H1 (cell line): ENCODE measurements at regions not wholly inside any gene's neighbourhood (a gene's known extent, or its start where the extent isn't known, plus 50 kb on each side); places are given as distances from the start of the nearest gene placed in this dataset.
"Not testable (repeated sequence)": the region's sequence is repeated elsewhere in the genome, so short reads cannot be mapped to it uniquely, and the experiment has no call there.

Source experiments
- CTCF ChIA-PET: fragments of 300-600 bp; sonication (Branson Sonifier 250); formaldehyde crosslinking; loops from one replicate; lab custom pipeline; 2021; ENCODE audit not compliant: partially characterized antibody; lab: Charles Lee
- POLR2A ChIA-PET: fragments of 300-600 bp; sonication (Branson Sonifier 250); formaldehyde crosslinking; loops from one replicate; lab custom pipeline; 2021; ENCODE audit warnings: inconsistent platforms; ENCODE audit not compliant: partially characterized antibody; lab: Charles Lee
- DNase-seq, 2 experiments: peaks; one replicate each; pipeline versions ENCODE4 v3.0.0 to v3.0.0-alpha.2; 2010 to 2022; ENCODE audit warnings: low spot score in 2 of 2, low read depth in 1 of 2, mixed read lengths in 1 of 2
- FAIRE-seq: peaks from 2 replicates; lab custom pipeline; 2011; peaks lifted over from hg19 to GRCh38; lab: Jason Lieb, UNC
- H2AFZ ChIP-seq: 2 replicates; pipeline ENCODE4 v1.8.1; 2012; ENCODE audit warnings: low read length, inconsistent platforms
- H2AK5ac ChIP-seq: 2 replicates; pipeline ENCODE4 v1.6.1; 2013; ENCODE audit warnings: low read depth, low read length
- H2BK120ac ChIP-seq: replicated peaks from 2 replicates; pipeline ENCODE3; 2013; ENCODE audit warnings: low read depth, low read length, inconsistent platforms
- H2BK12ac ChIP-seq: 2 replicates; pipeline ENCODE4 v1.6.1; 2013; ENCODE audit warnings: low read depth, low read length
- H2BK15ac ChIP-seq: 2 replicates; pipeline ENCODE4 v1.6.1; 2013; ENCODE audit warnings: low read length
- H2BK20ac ChIP-seq: 2 replicates; pipeline ENCODE4 v1.6.1; 2013; ENCODE audit warnings: low read length
- H2BK5ac ChIP-seq: 2 replicates; pipeline ENCODE4 v1.6.1; 2013; ENCODE audit warnings: low read depth, low read length
- H3K14ac ChIP-seq: 2 replicates; pipeline ENCODE4 v1.6.1; 2013; ENCODE audit warnings: inconsistent platforms; ENCODE audit not compliant: insufficient read length
- H3K18ac ChIP-seq: 2 replicates; pipeline ENCODE4 v1.6.1; 2013; ENCODE audit warnings: low read length; ENCODE audit errors: extremely low read depth
- H3K23ac ChIP-seq: 2 replicates; pipeline ENCODE4 v1.6.1; 2013; ENCODE audit warnings: inconsistent platforms; ENCODE audit not compliant: insufficient read length
- H3K23me2 ChIP-seq: 2 replicates; pipeline ENCODE4 v1.6.1; 2013; ENCODE audit warnings: low read depth, low read length
- H3K27ac ChIP-seq: 2 replicates; pipeline ENCODE4 v1.6.1; 2011; ENCODE audit warnings: low read depth, low read length, inconsistent platforms
- H3K27me3 ChIP-seq, 4 experiments: replicated peaks in 1 of 4; 1 replicate in 1 of 4; 2 replicates in 3 of 4; pipeline versions ENCODE4 v1.6.1 to v1.8.1; 2011 to 2013; ENCODE audit warnings: low read length in 3 of 4, mild to moderate bottlenecking in 3 of 4, inconsistent platforms in 2 of 4, mixed read lengths in 2 of 4, moderate library complexity in 1 of 4; ENCODE audit not compliant: control insufficient read depth in 3 of 4, insufficient read depth in 3 of 4; ENCODE audit errors: extremely low read depth in 1 of 4
- H3K36me3 ChIP-seq, 4 experiments: 2 replicates each; pipeline versions ENCODE4 v1.6.1 to v1.8.1; 2011 to 2013; ENCODE audit warnings: mild to moderate bottlenecking in 4 of 4, low read length in 3 of 4, moderate library complexity in 2 of 4, control low read depth in 1 of 4, inconsistent platforms in 1 of 4; ENCODE audit not compliant: insufficient read depth in 4 of 4, control insufficient read depth in 2 of 4
- H3K4ac ChIP-seq: replicated peaks from 2 replicates; pipeline ENCODE3; 2013; ENCODE audit warnings: low read length, low read depth, mixed read lengths, inconsistent platforms; ENCODE audit not compliant: insufficient read length
- H3K4me1 ChIP-seq, 4 experiments: replicated peaks in 1 of 4; 1 replicate in 1 of 4; 2 replicates in 3 of 4; pipeline versions ENCODE4 v1.6.1 to v1.8.1; 2011 to 2013; ENCODE audit warnings: low read length in 3 of 4, inconsistent platforms in 2 of 4, mixed read lengths in 1 of 4; ENCODE audit not compliant: insufficient read depth in 4 of 4, control insufficient read depth in 3 of 4
- H3K4me2 ChIP-seq, 2 experiments: 2 replicates each; pipeline versions ENCODE4 v1.6.1 to v1.8.1; 2011 to 2013; ENCODE audit warnings: low read depth in 2 of 2, low read length in 2 of 2, control low read depth in 1 of 2, inconsistent platforms in 1 of 2, mild to moderate bottlenecking in 1 of 2; ENCODE audit not compliant: insufficient read depth in 1 of 2
- H3K4me3 ChIP-seq, 4 experiments: fragments of 200-600, 300-600 bp in 1 of 4; sonication (generic), shearing (Covaris generic), sonication (Bioruptor Twin) in 1 of 4; 2 replicates each; pipeline versions ENCODE4 v1.5.1 to v1.8.1; 2011 to 2016; ENCODE audit warnings: low read length in 4 of 4, low read depth in 3 of 4, control low read depth in 2 of 4, inconsistent platforms in 2 of 4, mild to moderate bottlenecking in 2 of 4, mixed read lengths in 1 of 4, moderate library complexity in 1 of 4; ENCODE audit not compliant: insufficient read depth in 2 of 4; ENCODE audit errors: extremely low read depth in 1 of 4
- H3K56ac ChIP-seq: replicated peaks from 2 replicates; pipeline ENCODE3; 2013; ENCODE audit warnings: low read depth, mild to moderate bottlenecking, mixed read lengths, low read length, inconsistent platforms; ENCODE audit not compliant: insufficient read length
- H3K79me1 ChIP-seq: 2 replicates; pipeline ENCODE4 v1.6.1; 2013; ENCODE audit warnings: low read depth, low read length, control low read depth
- H3K79me2 ChIP-seq, 2 experiments: 2 replicates each; pipeline versions ENCODE4 v1.6.1 to v1.8.1; 2012 to 2013; ENCODE audit warnings: low read length in 2 of 2, mild to moderate bottlenecking in 2 of 2, inconsistent platforms in 1 of 2; ENCODE audit not compliant: insufficient read depth in 2 of 2, control insufficient read depth in 1 of 2
- H3K9ac ChIP-seq, 4 experiments: replicated peaks in 1 of 4; 1 replicate in 1 of 4; 2 replicates in 3 of 4; pipeline versions ENCODE4 v1.6.1 to v1.8.1; 2011 to 2013; ENCODE audit warnings: low read depth in 3 of 4, low read length in 3 of 4, control low read depth in 2 of 4, mild to moderate bottlenecking in 2 of 4, moderate library complexity in 2 of 4, inconsistent platforms in 1 of 4; ENCODE audit errors: extremely low read depth in 1 of 4
- H3K9me3 ChIP-seq, 2 experiments: 2 replicates each; pipeline versions ENCODE4 v1.6.1 to v1.8.1; 2012 to 2013; ENCODE audit warnings: mild to moderate bottlenecking in 2 of 2, moderate library complexity in 2 of 2, control low read depth in 1 of 2, inconsistent platforms in 1 of 2, low read depth in 1 of 2, low read length in 1 of 2, mixed read lengths in 1 of 2; ENCODE audit not compliant: insufficient read depth in 2 of 2
- H4K20me1 ChIP-seq, 2 experiments: replicated peaks in 1 of 2; 2 replicates each; pipeline versions ENCODE3 to v1.8.1; 2011 to 2013; ENCODE audit warnings: inconsistent platforms in 2 of 2, low read length in 2 of 2, mild to moderate bottlenecking in 1 of 2; ENCODE audit not compliant: insufficient read depth in 2 of 2, control insufficient read depth in 1 of 2
- H4K5ac ChIP-seq: 2 replicates; pipeline ENCODE4 v1.6.1; 2013; ENCODE audit warnings: low read length, low read depth, mixed read lengths, inconsistent platforms; ENCODE audit not compliant: insufficient read length
- H4K8ac ChIP-seq: 2 replicates; pipeline ENCODE4 v1.8.0; 2013; ENCODE audit warnings: mild to moderate bottlenecking, moderate library complexity, low read length, inconsistent platforms; ENCODE audit not compliant: insufficient read depth; ENCODE audit errors: extremely low read depth
- H4K91ac ChIP-seq: replicated peaks from 2 replicates; pipeline ENCODE3; 2013; ENCODE audit warnings: low read length, mixed read lengths, inconsistent platforms; ENCODE audit not compliant: insufficient read length
- KDM4A ChIP-seq: IDR thresholded peaks from one replicate; pipeline ENCODE4 v1.7.1; 2012; ENCODE audit warnings: low read depth, mild to moderate bottlenecking, moderate library complexity, low read length, inconsistent platforms; ENCODE audit not compliant: severe bottlenecking
- TCF12 ChIP-seq: IDR thresholded peaks from 2 replicates; pipeline ENCODE4 v1.6.1; 2011; ENCODE audit warnings: low read depth, mild to moderate bottlenecking, low read length
- WGBS, 2 experiments: shearing (Covaris generic) in 1 of 2; methylation state at CpG; one replicate each; pipeline versions ENCODE4 v1.1.6 to v1.1.7; 2013 to 2015; ENCODE audit warnings: low lambda C conversion rate in 2 of 2, mixed read lengths in 2 of 2, inconsistent platforms in 1 of 2, low coverage in 1 of 2, missing lambda C conversion rate in 1 of 2; ENCODE audit not compliant: insufficient replicate concordance in 2 of 2, insufficient coverage in 1 of 2, insufficient read length in 1 of 2; ENCODE audit errors: extremely low coverage in 1 of 2, missing lambda C conversion rate in 1 of 2; 5-methylcytosine and 5-hydroxymethylcytosine counted together

DNA sequence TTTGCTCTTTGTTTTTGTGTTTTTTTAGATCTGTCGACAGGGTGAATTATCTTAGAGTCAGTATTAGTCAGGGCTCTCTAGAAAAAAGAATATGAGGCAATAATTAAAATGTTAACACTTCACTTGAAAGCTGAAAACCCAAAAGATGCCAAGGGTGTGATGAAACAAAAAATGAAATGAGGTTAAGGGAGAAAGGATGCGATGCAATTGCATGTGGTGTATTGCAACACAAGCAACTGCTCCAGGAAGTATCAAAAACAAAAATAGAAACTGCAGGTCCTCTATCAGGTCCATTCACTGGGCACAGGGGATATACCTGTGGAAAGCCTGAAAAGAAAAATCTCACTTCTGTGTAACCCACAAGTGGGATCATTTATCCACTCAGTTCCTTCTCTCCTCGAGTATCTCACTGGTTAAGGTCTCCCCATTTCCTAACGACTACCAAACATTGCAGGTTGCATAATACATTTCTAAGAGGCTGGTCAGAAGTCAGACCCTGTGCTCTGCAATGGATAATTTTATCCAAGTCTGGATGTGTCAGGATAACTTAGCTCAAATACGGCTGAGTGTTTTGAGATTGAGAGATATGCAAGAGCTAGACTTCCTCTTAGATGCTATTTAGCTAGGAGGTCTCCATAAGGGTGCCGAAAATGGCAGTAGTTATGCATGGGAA lies 257.7 kb upstream of the GJE1 start (continued):
- TF ChIP-seq KDM4A = no peak
- TF ChIP-seq TCF12 = no peak

DNA sequence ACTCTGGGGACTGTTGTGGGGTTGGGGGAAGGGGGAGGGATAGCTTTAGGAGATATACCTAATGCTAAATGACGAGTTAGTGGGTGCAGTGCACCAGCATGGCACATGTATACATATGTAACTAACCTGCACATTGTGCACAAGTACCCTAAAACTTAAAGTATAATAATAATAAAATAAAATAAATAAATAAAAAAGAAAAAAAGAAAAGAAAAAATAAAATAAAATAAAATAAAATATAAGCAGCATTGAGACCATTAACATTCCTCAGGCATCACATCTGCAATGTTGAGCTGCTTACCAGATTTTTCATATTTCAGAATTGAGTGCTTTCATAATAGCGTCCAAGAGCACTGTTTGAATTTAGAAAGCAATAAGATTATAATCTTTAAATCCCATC lies 263.2 kb upstream of the GJE1 start:
- H2BK20ac ChIP-seq, FAIRE-seq, H3K23me2 ChIP-seq, H3K9ac ChIP-seq, POLR2A ChIA-PET, CTCF ChIA-PET, H3K79me2 ChIP-seq, H3K4me2 ChIP-seq, H3K4me1 ChIP-seq, H3K9me3 ChIP-seq, H2AK5ac ChIP-seq, H3K56ac ChIP-seq, H4K20me1 ChIP-seq, DNase-seq, H4K8ac ChIP-seq, H4K91ac ChIP-seq, H2BK120ac ChIP-seq, H3K79me1 ChIP-seq, H4K5ac ChIP-seq, H3K36me3 ChIP-seq, H2BK12ac ChIP-seq, H3K14ac ChIP-seq, H3K23ac ChIP-seq, H3K4ac ChIP-seq, H3K27ac ChIP-seq, H3K18ac ChIP-seq, H3K4me3 ChIP-seq, H2BK5ac ChIP-seq, H2BK15ac ChIP-seq, H3K27me3 ChIP-seq, H2AFZ ChIP-seq: not testable (repeated sequence)
- WGBS, 2 experiments = 84% methylated on average over 1 of the region's 2 CpGs; no CpG with 5 or more reads in 1 of the 2 experiments
